ENCODE measurements at regions not wholly inside any gene's neighbourhood (a gene's known extent, or its start where the extent isn't known, plus 50 kb on each side); places are given as distances from the start of the nearest gene placed in this dataset.
"Not testable (repeated sequence)": the region's sequence is repeated elsewhere in the genome, so short reads cannot be mapped to it uniquely, and the experiment has no call there.

- peak; percentile 17 for DNase-seq
Measured at GRCh38 chr10:118918587-118918986, 110.9 kb upstream of the NANOS1 start.

- DNase-seq = no peak
Measured at GRCh38 chr10:118920206-118920605, 109.3 kb upstream of the NANOS1 start.

GRCh38 chr10:118922226-118922625 lies 107.3 kb upstream of the NANOS1 start:
- no peak for DNase-seq

GRCh38 chr10:118922972-118923371 lies 106.5 kb upstream of the NANOS1 start:
- no peak for DNase-seq

- DNase-seq = no peak
Measured at GRCh38 chr10:118924493-118924892, 105.0 kb upstream of the NANOS1 start.

GRCh38 chr10:118925404-118926071 lies 104.0 kb upstream of the NANOS1 start:
- DNase-seq = peak; percentile 28

- DNase-seq = no peak
Measured at GRCh38 chr10:118926072-118926417, 103.5 kb upstream of the NANOS1 start.

- no peak for DNase-seq
Measured at GRCh38 chr10:118926441-118926840, 103.1 kb upstream of the NANOS1 start.

GRCh38 chr10:118926903-118927302 lies 102.6 kb upstream of the NANOS1 start:
- DNase-seq = no peak

- DNase-seq = no peak
Measured at GRCh38 chr10:118927321-118927720, 102.2 kb upstream of the NANOS1 start.

- DNase-seq = no peak
Measured at GRCh38 chr10:118930614-118931013, 98.9 kb upstream of the NANOS1 start.

- no peak for DNase-seq
Measured at GRCh38 chr10:118931436-118931835, 98.1 kb upstream of the NANOS1 start.

GRCh38 chr10:118932154-118932553 lies 97.4 kb upstream of the NANOS1 start:
- DNase-seq = not testable (repeated sequence)

GRCh38 chr10:118937226-118937625 lies 92.3 kb upstream of the NANOS1 start:
- DNase-seq = no peak

GRCh38 chr10:118939211-118940007 lies 90.1 kb upstream of the NANOS1 start:
- DNase-seq = no peak

GRCh38 chr10:118940386-118940785 lies 89.1 kb upstream of the NANOS1 start:
- no peak for DNase-seq

GRCh38 chr10:118943253-118943652 lies 86.3 kb upstream of the NANOS1 start:
- DNase-seq = no peak

- no peak for DNase-seq
Measured at GRCh38 chr10:118944959-118945633, 84.4 kb upstream of the NANOS1 start.

- DNase-seq = no peak
Measured at GRCh38 chr10:118948786-118949185, 80.7 kb upstream of the NANOS1 start.

- DNase-seq = no peak
Measured at GRCh38 chr10:118950190-118950680, 79.3 kb upstream of the NANOS1 start.

GRCh38 chr10:118950997-118951637 lies 78.4 kb upstream of the NANOS1 start:
- DNase-seq = peak; percentile 30

GRCh38 chr10:118952493-118953295 lies 76.8 kb upstream of the NANOS1 start:
- no peak for DNase-seq
